ENCODE measurements at regions not wholly inside any gene's neighbourhood (a gene's known extent, or its start where the extent isn't known, plus 50 kb on each side); places are given as distances from the start of the nearest gene placed in this dataset.

DNA sequence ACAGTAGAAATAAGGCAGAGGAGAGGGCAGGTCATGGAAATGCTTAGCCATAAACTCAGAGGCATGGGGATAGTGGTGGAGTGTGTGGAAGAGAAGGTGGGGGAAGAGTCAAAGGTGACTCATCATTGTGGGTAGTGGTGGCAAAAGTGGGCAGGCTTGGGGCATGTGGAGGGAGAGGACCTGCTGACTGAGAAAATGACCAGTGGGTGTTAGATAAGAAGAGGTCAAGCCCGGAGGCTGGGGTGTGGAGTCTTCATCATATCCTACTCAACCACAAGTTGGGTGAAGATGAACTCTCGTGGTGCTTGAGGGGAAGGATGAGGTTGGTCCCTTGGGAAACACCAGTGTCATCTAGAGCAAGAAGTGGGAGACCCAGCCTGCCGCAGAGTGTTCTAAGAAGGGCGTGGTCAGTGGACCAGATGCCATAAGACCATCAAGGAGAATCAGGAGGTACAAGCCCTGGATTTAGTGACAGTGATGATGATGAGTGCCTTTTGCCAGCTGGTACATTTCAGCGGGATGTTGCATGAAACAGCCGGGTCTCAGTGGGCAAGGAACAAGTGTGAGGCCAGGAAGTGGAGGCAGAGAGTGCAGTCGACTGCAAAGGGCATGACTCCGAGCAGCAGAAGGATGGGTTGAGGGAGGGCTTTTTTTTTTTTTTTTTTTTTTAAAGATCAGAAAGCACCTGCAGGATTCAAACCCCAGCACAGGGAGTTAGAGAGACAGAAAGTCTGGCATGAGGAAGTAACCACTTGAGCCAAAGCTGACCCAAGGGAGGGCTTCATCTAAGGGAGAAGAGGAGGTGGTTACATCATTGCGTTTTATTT is 122.6 kb upstream of the SPRED2 start:
- ATAC-seq (no peak), DNase-seq (no peak)
- Histone ChIP-seq H3K27ac (no peak overlapping the region), H3K4me1 (peaks cover 0 to 5% of the 10 kb centered on the region in 2 donors), H3K4me3 (no peak overlapping the region), H3K36me3 (no peaks in the 10 kb centered on the region), H3K9me3 (no peaks in the 10 kb centered on the region), H3K27me3 (no peaks in the 10 kb centered on the region)
- no peak for TF ChIP-seq POLR2A (IDR thresholded peaks at IDR 0.05)
- TF ChIP-seq, protein P1, sequence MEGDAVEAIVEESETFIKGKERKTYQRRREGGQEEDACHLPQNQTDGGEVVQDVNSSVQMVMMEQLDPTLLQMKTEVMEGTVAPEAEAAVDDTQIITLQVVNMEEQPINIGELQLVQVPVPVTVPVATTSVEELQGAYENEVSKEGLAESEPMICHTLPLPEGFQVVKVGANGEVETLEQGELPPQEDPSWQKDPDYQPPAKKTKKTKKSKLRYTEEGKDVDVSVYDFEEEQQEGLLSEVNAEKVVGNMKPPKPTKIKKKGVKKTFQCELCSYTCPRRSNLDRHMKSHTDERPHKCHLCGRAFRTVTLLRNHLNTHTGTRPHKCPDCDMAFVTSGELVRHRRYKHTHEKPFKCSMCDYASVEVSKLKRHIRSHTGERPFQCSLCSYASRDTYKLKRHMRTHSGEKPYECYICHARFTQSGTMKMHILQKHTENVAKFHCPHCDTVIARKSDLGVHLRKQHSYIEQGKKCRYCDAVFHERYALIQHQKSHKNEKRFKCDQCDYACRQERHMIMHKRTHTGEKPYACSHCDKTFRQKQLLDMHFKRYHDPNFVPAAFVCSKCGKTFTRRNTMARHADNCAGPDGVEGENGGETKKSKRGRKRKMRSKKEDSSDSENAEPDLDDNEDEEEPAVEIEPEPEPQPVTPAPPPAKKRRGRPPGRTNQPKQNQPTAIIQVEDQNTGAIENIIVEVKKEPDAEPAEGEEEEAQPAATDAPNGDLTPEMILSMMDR (IDR thresholded peaks at IDR 0.05 in 4 of 5, conservative IDR thresholded peaks at IDR 0.05 in 1 of 5): no peak
- intact Hi-C loops (cut with DNase I; ENCODE audit: low total_unique reads) (no loop called here), in situ Hi-C loops (cut with MboI; ENCODE audit: low sequenced_read_pairs in 4 of 4) (loop anchor here (5.0 to 25.0 kb wide), 5 partner anchors 288 to 643 kb away; no protein-coding TSS in a partner anchor)

DNA sequence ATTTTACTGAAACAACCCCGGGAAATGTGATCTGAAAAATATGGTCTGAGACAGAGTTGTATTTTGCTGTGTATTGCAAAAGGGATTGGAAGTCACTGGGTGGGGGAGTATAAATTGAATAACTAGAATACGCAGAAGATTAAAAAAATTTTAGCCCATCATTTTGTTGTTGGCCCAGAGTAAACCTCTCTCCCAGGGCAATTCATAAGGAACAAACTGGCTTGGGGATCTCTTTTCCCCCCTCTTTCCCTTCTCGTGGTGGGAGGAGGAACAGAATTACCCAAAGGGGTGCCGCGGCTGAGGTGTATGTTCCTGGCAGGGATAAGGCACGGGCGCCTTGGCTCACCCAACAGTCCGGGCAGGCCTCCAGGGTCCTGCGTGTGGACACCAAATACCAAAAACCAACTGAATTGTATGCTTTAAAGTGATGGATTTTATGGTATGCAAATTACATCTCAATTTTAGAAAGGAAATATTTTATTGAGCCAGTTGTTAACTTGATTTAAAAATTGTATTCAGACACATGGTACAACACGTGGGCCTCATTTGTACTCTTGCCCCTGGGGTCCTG is 121.2 kb upstream of the SPRED2 start:
- in situ Hi-C loops (cut with MboI; ENCODE audit: low sequenced_read_pairs in 4 of 4): loop anchor here (5.0 to 25.0 kb wide), 5 partner anchors 286 to 641 kb away; no protein-coding TSS in a partner anchor
- Histone ChIP-seq H3K27ac (no peak overlapping the region), H3K4me1 (peaks cover 0 to 5% of the 10 kb centered on the region in 2 donors), H3K27me3 (no peaks in the 10 kb centered on the region), H3K9me3 (no peaks in the 10 kb centered on the region), H3K36me3 (no peaks in the 10 kb centered on the region), H3K4me3 (peak overlapping the region in 1 of 4 donors; percentile 2)
- DNase-seq (no peak), ATAC-seq (no peak)
- intact Hi-C loops (cut with DNase I; ENCODE audit: low total_unique reads): loop anchor here (1.0 to 2.0 kb wide), 3 partner anchors 19 to 288 kb away; no protein-coding TSS in a partner anchor
- TF ChIP-seq POLR2A (IDR thresholded peaks at IDR 0.05): no peak
- TF ChIP-seq, protein P1 (IDR thresholded peaks at IDR 0.05 in 4 of 5, conservative IDR thresholded peaks at IDR 0.05 in 1 of 5): peak in 2 of 5 experiments; percentile 6 to 16

DNA sequence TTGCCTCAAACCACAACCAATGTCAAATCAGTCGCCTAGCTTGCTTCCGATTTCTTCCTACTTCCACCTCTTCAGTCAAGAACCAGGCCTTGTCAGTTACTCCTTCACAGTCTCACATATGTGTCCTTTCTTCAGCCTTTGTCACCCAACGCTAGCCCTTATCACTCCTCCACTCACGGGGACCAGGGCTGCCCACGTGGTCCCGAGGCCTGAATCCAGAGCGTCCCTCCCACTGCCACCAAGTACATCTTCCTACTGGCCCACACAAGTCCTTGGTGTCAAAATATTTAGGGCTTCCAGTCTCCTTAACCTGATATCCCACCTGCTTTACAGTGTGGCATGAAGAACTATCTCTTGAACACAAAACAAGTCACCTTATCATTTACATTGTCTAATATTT is 119.1 kb upstream of the SPRED2 start:
- ATAC-seq (no peak), DNase-seq (no peak)
- TF ChIP-seq POLR2A (IDR thresholded peaks at IDR 0.05): no peak
- TF ChIP-seq, protein P1 (IDR thresholded peaks at IDR 0.05 in 4 of 5, conservative IDR thresholded peaks at IDR 0.05 in 1 of 5): no peak
- Histone ChIP-seq H3K4me1 (peaks cover 0 to 6% of the 10 kb centered on the region in 2 donors), H3K27me3 (no peaks in the 10 kb centered on the region), H3K4me3 (no peak overlapping the region), H3K9me3 (no peaks in the 10 kb centered on the region), H3K36me3 (no peaks in the 10 kb centered on the region), H3K27ac (no peak overlapping the region)
- intact Hi-C loops (cut with DNase I; ENCODE audit: low total_unique reads) (no loop called here), in situ Hi-C loops (cut with MboI; ENCODE audit: low sequenced_read_pairs in 4 of 4) (loop anchor here (5.0 to 25.0 kb wide), 5 partner anchors 284 to 639 kb away; no protein-coding TSS in a partner anchor)

GRCh38 chr2:65550246-65550645 is 117.8 kb upstream of the SPRED2 start:
- no peaks in the 10 kb centered on the region for H3K9me3 ChIP-seq
- H3K36me3 ChIP-seq: no peaks in the 10 kb centered on the region
- H3K4me3 ChIP-seq: no peak overlapping the region
- no peak for TF ChIP-seq POLR2A (IDR thresholded peaks at IDR 0.05)
- TF ChIP-seq, protein P1 (IDR thresholded peaks at IDR 0.05 in 4 of 5, conservative IDR thresholded peaks at IDR 0.05 in 1 of 5): no peak
- no peaks in the 10 kb centered on the region for H3K27me3 ChIP-seq
- peaks cover 0 to 13% of the 10 kb centered on the region in 2 donors for H3K4me1 ChIP-seq
- no peak for ATAC-seq
- in situ Hi-C loops (cut with MboI; ENCODE audit: low sequenced_read_pairs in 4 of 4) (loop anchor here (5.0 to 25.0 kb wide), 5 partner anchors 283 to 638 kb away; no protein-coding TSS in a partner anchor), intact Hi-C loops (cut with DNase I; ENCODE audit: low total_unique reads) (no loop called here)
- H3K27ac ChIP-seq: no peak overlapping the region
- DNase-seq: no peak
